ENCODE measurements at regions not wholly inside any gene's neighbourhood (a gene's known extent, or its start where the extent isn't known, plus 50 kb on each side); places are given as distances from the start of the nearest gene placed in this dataset.

GRCh38 chr3:150114873-150115540, 144.3 kb upstream of the PFN2 start:
- no peak for DNase-seq

GRCh38 chr3:150114273-150114672, 143.6 kb upstream of the PFN2 start:
- TF ChIP-seq CTCF (IDR thresholded peaks at IDR 0.05; ENCODE audit: low read depth, low read length) = no peak

More at GRCh38 chr3:150114873-150115540, 144.3 kb upstream of the PFN2 start:
- no peak for TF ChIP-seq CTCF (IDR thresholded peaks at IDR 0.05; ENCODE audit: low read depth, low read length)
- Histone ChIP-seq H3K27me3 (no peaks in the 10 kb centered on the region), H3K4me1 (no peaks in the 10 kb centered on the region; the same call in 1 of the 2 replicates), H3K9me3 (no peaks in the 10 kb centered on the region), H3K36me3 (no peaks in the 10 kb centered on the region), H3K4me3 (ENCODE audit: low read depth, low read length) (no peak overlapping the region)

GRCh38 chr3:150110097-150110496, 139.4 kb upstream of the PFN2 start:
- TF ChIP-seq CTCF (IDR thresholded peaks at IDR 0.05; ENCODE audit: low read depth, low read length) = no peak
- no peaks in the 10 kb centered on the region for H3K36me3 ChIP-seq
- H3K9me3 ChIP-seq = no peaks in the 10 kb centered on the region
- DNase-seq = no peak
- no peaks in the 10 kb centered on the region for H3K27me3 ChIP-seq
- H3K4me1 ChIP-seq = peaks cover 21% of the 10 kb centered on the region
- no peak overlapping the region for H3K4me3 ChIP-seq (ENCODE audit: low read depth, low read length)

More at GRCh38 chr3:150114273-150114672, 143.6 kb upstream of the PFN2 start:
- DNase-seq = no peak
- no peaks in the 10 kb centered on the region for H3K27me3 ChIP-seq
- H3K36me3 ChIP-seq = no peaks in the 10 kb centered on the region
- H3K4me3 ChIP-seq (ENCODE audit: low read depth, low read length) = no peak overlapping the region
- H3K9me3 ChIP-seq = no peaks in the 10 kb centered on the region
- no peaks in the 10 kb centered on the region; the same call in 1 of the 2 replicates for H3K4me1 ChIP-seq

GRCh38 chr3:150107429-150108175, 136.9 kb upstream of the PFN2 start:
- no peaks in the 10 kb centered on the region for H3K9me3 ChIP-seq
- H3K4me1 ChIP-seq = peaks cover 21% of the 10 kb centered on the region
- no peak for TF ChIP-seq CTCF (IDR thresholded peaks at IDR 0.05; ENCODE audit: low read depth, low read length)
- no peaks in the 10 kb centered on the region for H3K36me3 ChIP-seq
- H3K4me3 ChIP-seq (ENCODE audit: low read depth, low read length) = peak overlapping the region; percentile 25
- no peak for DNase-seq
- no peaks in the 10 kb centered on the region for H3K27me3 ChIP-seq

GRCh38 chr3:150106740-150107428, 136.2 kb upstream of the PFN2 start:
- no peaks in the 10 kb centered on the region for H3K9me3 ChIP-seq
- DNase-seq = peak; percentile 92
- H3K27me3 ChIP-seq = no peaks in the 10 kb centered on the region
- TF ChIP-seq CTCF (IDR thresholded peaks at IDR 0.05; ENCODE audit: low read depth, low read length) = no peak
- peaks cover 21% of the 10 kb centered on the region for H3K4me1 ChIP-seq
- peak overlapping the region; percentile 25 for H3K4me3 ChIP-seq (ENCODE audit: low read depth, low read length)
- H3K36me3 ChIP-seq = no peaks in the 10 kb centered on the region

Data from BE2C (cell line).